ENCODE measurements at regions not wholly inside any gene's neighbourhood (a gene's known extent, or its start where the extent isn't known, plus 50 kb on each side); places are given as distances from the start of the nearest gene placed in this dataset.

DNA sequence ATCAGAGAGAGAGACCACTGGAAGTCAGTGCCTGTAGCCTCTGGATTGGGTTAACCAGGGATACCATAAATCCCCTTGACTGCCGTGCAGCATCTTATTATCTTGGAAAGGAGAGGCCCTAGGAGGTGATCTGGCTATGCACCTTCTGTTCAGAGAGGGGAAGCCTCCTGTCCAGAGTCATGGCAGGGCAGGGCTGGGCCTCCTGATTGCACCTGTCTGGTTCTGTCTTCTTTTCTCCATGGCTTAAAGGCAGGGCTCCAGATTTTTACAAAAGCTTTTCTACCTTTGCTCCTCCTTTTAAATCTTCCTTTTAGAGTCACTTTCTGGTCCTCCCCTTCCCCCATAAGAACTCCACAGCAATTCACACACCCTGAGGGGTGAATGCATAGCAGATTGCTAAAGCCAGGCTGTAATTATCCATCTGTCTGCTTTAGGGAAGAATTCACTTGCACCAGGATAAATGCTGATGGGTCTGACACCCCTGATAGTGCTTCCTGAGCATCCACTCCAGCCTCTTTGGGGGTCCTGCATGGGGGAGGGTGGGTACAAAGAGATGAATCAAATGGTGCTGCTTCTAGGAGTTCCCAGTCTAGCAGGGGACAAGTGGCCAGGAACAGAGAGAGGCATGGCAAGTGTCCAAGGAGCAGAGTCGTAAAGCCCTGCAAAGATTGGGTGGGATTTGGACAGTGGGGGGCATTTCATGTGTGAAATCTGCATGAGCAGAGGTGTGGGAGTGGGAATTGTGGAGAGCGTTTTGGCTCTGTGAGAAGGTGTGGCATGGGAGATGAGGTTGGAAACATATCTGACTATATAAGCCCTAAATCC, 141.3 kb upstream of the ALDH1B1 start (continued):
- TF ChIP-seq, protein P1, sequence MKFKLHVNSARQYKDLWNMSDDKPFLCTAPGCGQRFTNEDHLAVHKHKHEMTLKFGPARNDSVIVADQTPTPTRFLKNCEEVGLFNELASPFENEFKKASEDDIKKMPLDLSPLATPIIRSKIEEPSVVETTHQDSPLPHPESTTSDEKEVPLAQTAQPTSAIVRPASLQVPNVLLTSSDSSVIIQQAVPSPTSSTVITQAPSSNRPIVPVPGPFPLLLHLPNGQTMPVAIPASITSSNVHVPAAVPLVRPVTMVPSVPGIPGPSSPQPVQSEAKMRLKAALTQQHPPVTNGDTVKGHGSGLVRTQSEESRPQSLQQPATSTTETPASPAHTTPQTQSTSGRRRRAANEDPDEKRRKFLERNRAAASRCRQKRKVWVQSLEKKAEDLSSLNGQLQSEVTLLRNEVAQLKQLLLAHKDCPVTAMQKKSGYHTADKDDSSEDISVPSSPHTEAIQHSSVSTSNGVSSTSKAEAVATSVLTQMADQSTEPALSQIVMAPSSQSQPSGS (IDR thresholded peaks at IDR 0.05; ENCODE audit: low read length): no peak
- no peak for TF ChIP-seq POLR2AphosphoS5 (IDR thresholded peaks at IDR 0.05; ENCODE audit: low read depth, low read length)
- TF ChIP-seq NRF1 (IDR thresholded peaks at IDR 0.05; ENCODE audit: low read depth, low read length): no peak
- no peak for TF ChIP-seq TAF1 (IDR thresholded peaks at IDR 0.05; ENCODE audit: low read depth, low read length)
- no peak for TF ChIP-seq RBBP5 (IDR thresholded peaks at IDR 0.05; ENCODE audit: borderline replicate concordance, low read depth, low read length)
- no peak for TF ChIP-seq KDM5A (IDR thresholded peaks at IDR 0.05; ENCODE audit: low read length)
- TF ChIP-seq GTF2F1 (IDR thresholded peaks at IDR 0.05; ENCODE audit: borderline replicate concordance, low read depth, low read length): no peak
- TF ChIP-seq, protein P2, sequence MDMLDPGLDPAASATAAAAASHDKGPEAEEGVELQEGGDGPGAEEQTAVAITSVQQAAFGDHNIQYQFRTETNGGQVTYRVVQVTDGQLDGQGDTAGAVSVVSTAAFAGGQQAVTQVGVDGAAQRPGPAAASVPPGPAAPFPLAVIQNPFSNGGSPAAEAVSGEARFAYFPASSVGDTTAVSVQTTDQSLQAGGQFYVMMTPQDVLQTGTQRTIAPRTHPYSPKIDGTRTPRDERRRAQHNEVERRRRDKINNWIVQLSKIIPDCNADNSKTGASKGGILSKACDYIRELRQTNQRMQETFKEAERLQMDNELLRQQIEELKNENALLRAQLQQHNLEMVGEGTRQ (IDR thresholded peaks at IDR 0.05; ENCODE audit: low read length): no peak
- TF ChIP-seq TAF7 (optimal IDR thresholded peaks at IDR 0.05; ENCODE audit: borderline replicate concordance, low read depth, low read length): no peak
- TF ChIP-seq SIRT6 (IDR thresholded peaks at IDR 0.05; ENCODE audit: low read length): no peak
- TF ChIP-seq SP2 (IDR thresholded peaks at IDR 0.05; ENCODE audit: low read length): no peak

All from H1 (cell line).